ENCODE measurements at regions not wholly inside any gene's neighbourhood (a gene's known extent, or its start where the extent isn't known, plus 50 kb on each side); places are given as distances from the start of the nearest gene placed in this dataset.

DNA sequence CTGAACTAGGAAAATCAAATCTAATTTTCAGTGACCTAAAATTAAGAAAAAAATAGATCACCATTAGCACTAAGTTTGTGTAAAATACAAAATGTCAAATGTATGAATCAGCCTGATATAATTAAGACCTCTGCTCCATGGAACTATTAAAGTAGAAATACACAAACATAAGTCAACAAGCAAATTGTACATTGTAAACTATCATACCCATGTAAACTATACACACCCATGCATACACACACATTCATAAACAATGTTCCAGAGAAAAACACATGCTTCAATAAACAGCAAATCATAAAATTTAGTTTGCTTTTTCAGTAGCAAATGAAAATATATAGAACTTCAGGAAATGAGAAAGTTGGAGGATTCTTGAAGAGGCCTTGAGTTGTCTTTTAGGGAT is 199.7 kb upstream of the VSTM2A start:
- Histone ChIP-seq H3K9ac (ENCODE audit: low read length) (no peak overlapping the region), H3K27ac (ENCODE audit: low read depth, low read length) (no peak overlapping the region), H3K9me3 (ENCODE audit: control insufficient read depth in 1 of 2, insufficient read depth in 1 of 2, low read depth in 1 of 2, low read length in 2 of 2) (peaks cover 2 to 3% of the 10 kb centered on the region in 2 experiments; a peak in 2 of 4 replicates), H3K27me3 (ENCODE audit: insufficient read depth, low read length) (no peaks in the 10 kb centered on the region), H3K36me3 (ENCODE audit: control insufficient read depth in 1 of 2, insufficient read depth in 2 of 2, low read length in 2 of 2) (no peaks in the 10 kb centered on the region), H3K9me2 (ENCODE audit: insufficient read depth) (no peaks in the 10 kb centered on the region), H3K4me2 (ENCODE audit: low read length) (no peak overlapping the region), H3K4me1 (ENCODE audit: control insufficient read depth in 1 of 2, insufficient read depth in 2 of 2, low read length in 2 of 2) (no peaks in the 10 kb centered on the region), H2AFZ (ENCODE audit: low read depth, low read length, poor library complexity, severe bottlenecking) (no peak overlapping the region), H3K79me2 (ENCODE audit: insufficient read depth, low read length) (no peaks in the 10 kb centered on the region), H3K4me3 (replicated peaks in 1 of 2; ENCODE audit: low read depth in 1 of 2, low read length in 2 of 2) (no peak overlapping the region), H4K20me1 (ENCODE audit: insufficient read depth) (no peaks in the 10 kb centered on the region)
- DNase-seq (ENCODE audit: low read depth, low spot score) (no peak), ATAC-seq (no peak)
- intact Hi-C loops (cut with micrococcal nuclease), result no loop called here
- ChIA-PET RAD21 (ENCODE audit: low non-redundant PET in 1 of 2, low total read pairs in 2 of 2, uncharacterized antibody in 2 of 2, unreplicated experiment in 2 of 2) (no interaction called here), POLR2A (no interaction called here), CTCF (no interaction called here)
- no TSS peak for BruUV-seq (replicated peaks)
- TF ChIP-seq RAD21 (IDR thresholded peaks at IDR 0.05; ENCODE audit: low read depth), result no peak
- no peak for TF ChIP-seq SP1 (IDR thresholded peaks at IDR 0.05; ENCODE audit: low read depth)
- no peak for TF ChIP-seq JUND (IDR thresholded peaks at IDR 0.05)
- TF ChIP-seq, protein P1, sequence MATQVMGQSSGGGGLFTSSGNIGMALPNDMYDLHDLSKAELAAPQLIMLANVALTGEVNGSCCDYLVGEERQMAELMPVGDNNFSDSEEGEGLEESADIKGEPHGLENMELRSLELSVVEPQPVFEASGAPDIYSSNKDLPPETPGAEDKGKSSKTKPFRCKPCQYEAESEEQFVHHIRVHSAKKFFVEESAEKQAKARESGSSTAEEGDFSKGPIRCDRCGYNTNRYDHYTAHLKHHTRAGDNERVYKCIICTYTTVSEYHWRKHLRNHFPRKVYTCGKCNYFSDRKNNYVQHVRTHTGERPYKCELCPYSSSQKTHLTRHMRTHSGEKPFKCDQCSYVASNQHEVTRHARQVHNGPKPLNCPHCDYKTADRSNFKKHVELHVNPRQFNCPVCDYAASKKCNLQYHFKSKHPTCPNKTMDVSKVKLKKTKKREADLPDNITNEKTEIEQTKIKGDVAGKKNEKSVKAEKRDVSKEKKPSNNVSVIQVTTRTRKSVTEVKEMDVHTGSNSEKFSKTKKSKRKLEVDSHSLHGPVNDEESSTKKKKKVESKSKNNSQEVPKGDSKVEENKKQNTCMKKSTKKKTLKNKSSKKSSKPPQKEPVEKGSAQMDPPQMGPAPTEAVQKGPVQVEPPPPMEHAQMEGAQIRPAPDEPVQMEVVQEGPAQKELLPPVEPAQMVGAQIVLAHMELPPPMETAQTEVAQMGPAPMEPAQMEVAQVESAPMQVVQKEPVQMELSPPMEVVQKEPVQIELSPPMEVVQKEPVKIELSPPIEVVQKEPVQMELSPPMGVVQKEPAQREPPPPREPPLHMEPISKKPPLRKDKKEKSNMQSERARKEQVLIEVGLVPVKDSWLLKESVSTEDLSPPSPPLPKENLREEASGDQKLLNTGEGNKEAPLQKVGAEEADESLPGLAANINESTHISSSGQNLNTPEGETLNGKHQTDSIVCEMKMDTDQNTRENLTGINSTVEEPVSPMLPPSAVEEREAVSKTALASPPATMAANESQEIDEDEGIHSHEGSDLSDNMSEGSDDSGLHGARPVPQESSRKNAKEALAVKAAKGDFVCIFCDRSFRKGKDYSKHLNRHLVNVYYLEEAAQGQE (IDR thresholded peaks at IDR 0.05; ENCODE audit: low read depth), result no peak
- no peak for TF ChIP-seq ZNF274 (IDR thresholded peaks at IDR 0.05; ENCODE audit: low read depth, low read length)
- TF ChIP-seq YY1 (IDR thresholded peaks at IDR 0.05; ENCODE audit: extremely low read depth, insufficient replicate concordance, low read depth, low read length), result no peak
- no peak for TF ChIP-seq EGR1 (IDR thresholded peaks at IDR 0.05; ENCODE audit: low read depth)
- TF ChIP-seq TCF7L2 (IDR thresholded peaks at IDR 0.05; ENCODE audit: borderline replicate concordance, extremely low read depth, insufficient read depth, insufficient read length), result no peak
- no peak for TF ChIP-seq SRF (IDR thresholded peaks at IDR 0.05; ENCODE audit: low read depth)
- no peak for TF ChIP-seq EZH2phosphoT487 (IDR thresholded peaks at IDR 0.05; ENCODE audit: borderline replicate concordance)
- no peak for TF ChIP-seq FOSL1 (IDR thresholded peaks at IDR 0.05; ENCODE audit: low read depth)
- TF ChIP-seq SIN3A (IDR thresholded peaks at IDR 0.05; ENCODE audit: low read depth), result no peak
- no peak for TF ChIP-seq POLR2A (IDR thresholded peaks at IDR 0.05; ENCODE audit: borderline replicate concordance, extremely low read depth, insufficient read depth, insufficient read length)
- TF ChIP-seq ZBTB33 (IDR thresholded peaks at IDR 0.05; ENCODE audit: extremely low read depth, insufficient replicate concordance, low read length), result no peak
- no peak for TF ChIP-seq ZFX (IDR thresholded peaks at IDR 0.05)
- no peak for TF ChIP-seq ATF3 (IDR thresholded peaks at IDR 0.05)
- TF ChIP-seq MAX (IDR thresholded peaks at IDR 0.05), result no peak
- TF ChIP-seq CTCF (IDR thresholded peaks at IDR 0.05 in 2 of 3, conservative IDR thresholded peaks at IDR 0.05 in 1 of 3; ENCODE audit: borderline replicate concordance in 1 of 3, insufficient read depth in 1 of 3, low read depth in 2 of 3, low read length in 2 of 3), result no peak
- TF ChIP-seq CEBPB (IDR thresholded peaks at IDR 0.05; ENCODE audit: low read depth), result no peak
- TF ChIP-seq CBX3 (IDR thresholded peaks at IDR 0.05; ENCODE audit: low read depth), result no peak

Measured in HCT116 (cell line).